ENCODE measurements at regions not wholly inside any gene's neighbourhood (a gene's known extent, or its start where the extent isn't known, plus 50 kb on each side); places are given as distances from the start of the nearest gene placed in this dataset.

DNA sequence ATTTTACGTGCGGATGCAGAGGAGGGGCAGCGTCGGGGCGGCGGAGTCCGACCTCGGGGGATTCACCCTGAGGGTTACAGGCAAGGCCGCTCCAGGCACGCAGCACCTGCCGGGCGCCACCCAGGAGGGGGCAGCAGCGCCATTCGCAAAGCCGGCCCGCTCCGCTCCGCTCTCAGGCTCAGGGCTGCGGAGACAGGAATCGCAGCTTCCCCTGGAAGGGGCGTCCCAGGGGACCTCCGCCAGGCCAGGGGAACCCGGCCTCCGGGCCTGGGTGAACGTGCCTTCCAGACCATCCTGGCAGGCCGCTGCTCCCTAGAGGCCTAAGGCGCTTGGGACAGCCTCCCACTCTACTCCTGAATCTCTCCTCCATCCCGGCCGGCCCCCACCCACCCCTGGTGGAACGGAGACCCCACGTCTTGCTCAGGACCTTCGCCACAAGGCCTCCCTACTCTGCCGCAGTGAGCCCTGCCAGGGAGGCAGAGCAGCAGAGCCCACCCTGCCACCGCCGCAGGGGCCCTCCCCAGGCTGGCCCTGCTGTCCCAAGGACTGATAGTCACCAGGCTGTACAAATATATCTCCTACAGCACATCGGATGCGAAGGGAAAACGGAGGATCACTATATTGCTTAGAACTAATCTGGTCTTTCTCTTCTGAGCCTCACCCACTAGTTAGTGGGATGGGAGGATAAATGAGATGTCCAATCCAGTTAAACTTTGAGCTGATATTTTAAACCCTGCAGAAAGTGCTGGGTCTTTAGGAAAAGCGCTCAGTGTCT lies 115.0 kb downstream of the SMIM20 start (continued):
- TF ChIP-seq, protein P1, sequence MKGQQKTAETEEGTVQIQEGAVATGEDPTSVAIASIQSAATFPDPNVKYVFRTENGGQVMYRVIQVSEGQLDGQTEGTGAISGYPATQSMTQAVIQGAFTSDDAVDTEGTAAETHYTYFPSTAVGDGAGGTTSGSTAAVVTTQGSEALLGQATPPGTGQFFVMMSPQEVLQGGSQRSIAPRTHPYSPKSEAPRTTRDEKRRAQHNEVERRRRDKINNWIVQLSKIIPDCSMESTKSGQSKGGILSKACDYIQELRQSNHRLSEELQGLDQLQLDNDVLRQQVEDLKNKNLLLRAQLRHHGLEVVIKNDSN (IDR thresholded peaks at IDR 0.05; ENCODE audit: borderline replicate concordance, extremely low read length, insufficient read depth, low read depth, low read length) = no peak
- TF ChIP-seq MEF2B (IDR thresholded peaks at IDR 0.05; ENCODE audit: partially characterized antibody, poor library complexity, severe bottlenecking) = peak; percentile 89
- TF ChIP-seq GATAD2B (conservative IDR thresholded peaks at IDR 0.05; ENCODE audit: low read depth) = peak; percentile 40; the same call in 1 of the 2 replicates
- TF ChIP-seq, protein P2, sequence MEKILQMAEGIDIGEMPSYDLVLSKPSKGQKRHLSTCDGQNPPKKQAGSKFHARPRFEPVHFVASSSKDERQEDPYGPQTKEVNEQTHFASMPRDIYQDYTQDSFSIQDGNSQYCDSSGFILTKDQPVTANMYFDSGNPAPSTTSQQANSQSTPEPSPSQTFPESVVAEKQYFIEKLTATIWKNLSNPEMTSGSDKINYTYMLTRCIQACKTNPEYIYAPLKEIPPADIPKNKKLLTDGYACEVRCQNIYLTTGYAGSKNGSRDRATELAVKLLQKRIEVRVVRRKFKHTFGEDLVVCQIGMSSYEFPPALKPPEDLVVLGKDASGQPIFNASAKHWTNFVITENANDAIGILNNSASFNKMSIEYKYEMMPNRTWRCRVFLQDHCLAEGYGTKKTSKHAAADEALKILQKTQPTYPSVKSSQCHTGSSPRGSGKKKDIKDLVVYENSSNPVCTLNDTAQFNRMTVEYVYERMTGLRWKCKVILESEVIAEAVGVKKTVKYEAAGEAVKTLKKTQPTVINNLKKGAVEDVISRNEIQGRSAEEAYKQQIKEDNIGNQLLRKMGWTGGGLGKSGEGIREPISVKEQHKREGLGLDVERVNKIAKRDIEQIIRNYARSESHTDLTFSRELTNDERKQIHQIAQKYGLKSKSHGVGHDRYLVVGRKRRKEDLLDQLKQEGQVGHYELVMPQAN (conservative IDR thresholded peaks at IDR 0.05) = no peak
- TF ChIP-seq CREM (IDR thresholded peaks at IDR 0.05; ENCODE audit: low read depth) = no peak
- no peak for TF ChIP-seq EGR1 (IDR thresholded peaks at IDR 0.05; ENCODE audit: borderline replicate concordance in 1 of 2, low read depth in 2 of 2, low read length in 2 of 2)
- TF ChIP-seq ZNF217 (IDR thresholded peaks at IDR 0.05) = no peak
- TF ChIP-seq ASH2L (IDR thresholded peaks at IDR 0.05; ENCODE audit: borderline replicate concordance, low read depth) = no peak
- TF ChIP-seq MYC (IDR thresholded peaks at IDR 0.05; ENCODE audit: insufficient read depth, insufficient read length, insufficient replicate concordance, low read length, severe bottlenecking) = no peak
- TF ChIP-seq NFYA (IDR thresholded peaks at IDR 0.05; ENCODE audit: borderline replicate concordance, low read depth, low read length) = no peak
- TF ChIP-seq, protein P3, sequence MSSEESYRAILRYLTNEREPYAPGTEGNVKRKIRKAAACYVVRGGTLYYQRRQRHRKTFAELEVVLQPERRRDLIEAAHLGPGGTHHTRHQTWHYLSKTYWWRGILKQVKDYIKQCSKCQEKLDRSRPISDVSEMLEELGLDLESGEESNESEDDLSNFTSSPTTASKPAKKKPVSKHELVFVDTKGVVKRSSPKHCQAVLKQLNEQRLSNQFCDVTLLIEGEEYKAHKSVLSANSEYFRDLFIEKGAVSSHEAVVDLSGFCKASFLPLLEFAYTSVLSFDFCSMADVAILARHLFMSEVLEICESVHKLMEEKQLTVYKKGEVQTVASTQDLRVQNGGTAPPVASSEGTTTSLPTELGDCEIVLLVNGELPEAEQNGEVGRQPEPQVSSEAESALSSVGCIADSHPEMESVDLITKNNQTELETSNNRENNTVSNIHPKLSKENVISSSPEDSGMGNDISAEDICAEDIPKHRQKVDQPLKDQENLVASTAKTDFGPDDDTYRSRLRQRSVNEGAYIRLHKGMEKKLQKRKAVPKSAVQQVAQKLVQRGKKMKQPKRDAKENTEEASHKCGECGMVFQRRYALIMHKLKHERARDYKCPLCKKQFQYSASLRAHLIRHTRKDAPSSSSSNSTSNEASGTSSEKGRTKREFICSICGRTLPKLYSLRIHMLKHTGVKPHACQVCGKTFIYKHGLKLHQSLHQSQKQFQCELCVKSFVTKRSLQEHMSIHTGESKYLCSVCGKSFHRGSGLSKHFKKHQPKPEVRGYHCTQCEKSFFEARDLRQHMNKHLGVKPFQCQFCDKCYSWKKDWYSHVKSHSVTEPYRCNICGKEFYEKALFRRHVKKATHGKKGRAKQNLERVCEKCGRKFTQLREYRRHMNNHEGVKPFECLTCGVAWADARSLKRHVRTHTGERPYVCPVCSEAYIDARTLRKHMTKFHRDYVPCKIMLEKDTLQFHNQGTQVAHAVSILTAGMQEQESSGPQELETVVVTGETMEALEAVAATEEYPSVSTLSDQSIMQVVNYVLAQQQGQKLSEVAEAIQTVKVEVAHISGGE (CRISPR knock-in tag; IDR thresholded peaks at IDR 0.05) = no peak
- TF ChIP-seq SP1 (IDR thresholded peaks at IDR 0.05; ENCODE audit: low read depth, low read length) = no peak
- TF ChIP-seq LARP7 (IDR thresholded peaks at IDR 0.05) = peak; percentile 58; the same call in 1 of the 2 replicates
- TF ChIP-seq MEF2A (IDR thresholded peaks at IDR 0.05; ENCODE audit: insufficient read depth, low read depth, low read length) = no peak
- TF ChIP-seq ATF7 (IDR thresholded peaks at IDR 0.05; ENCODE audit: low read depth) = no peak
- TF ChIP-seq, protein P4, sequence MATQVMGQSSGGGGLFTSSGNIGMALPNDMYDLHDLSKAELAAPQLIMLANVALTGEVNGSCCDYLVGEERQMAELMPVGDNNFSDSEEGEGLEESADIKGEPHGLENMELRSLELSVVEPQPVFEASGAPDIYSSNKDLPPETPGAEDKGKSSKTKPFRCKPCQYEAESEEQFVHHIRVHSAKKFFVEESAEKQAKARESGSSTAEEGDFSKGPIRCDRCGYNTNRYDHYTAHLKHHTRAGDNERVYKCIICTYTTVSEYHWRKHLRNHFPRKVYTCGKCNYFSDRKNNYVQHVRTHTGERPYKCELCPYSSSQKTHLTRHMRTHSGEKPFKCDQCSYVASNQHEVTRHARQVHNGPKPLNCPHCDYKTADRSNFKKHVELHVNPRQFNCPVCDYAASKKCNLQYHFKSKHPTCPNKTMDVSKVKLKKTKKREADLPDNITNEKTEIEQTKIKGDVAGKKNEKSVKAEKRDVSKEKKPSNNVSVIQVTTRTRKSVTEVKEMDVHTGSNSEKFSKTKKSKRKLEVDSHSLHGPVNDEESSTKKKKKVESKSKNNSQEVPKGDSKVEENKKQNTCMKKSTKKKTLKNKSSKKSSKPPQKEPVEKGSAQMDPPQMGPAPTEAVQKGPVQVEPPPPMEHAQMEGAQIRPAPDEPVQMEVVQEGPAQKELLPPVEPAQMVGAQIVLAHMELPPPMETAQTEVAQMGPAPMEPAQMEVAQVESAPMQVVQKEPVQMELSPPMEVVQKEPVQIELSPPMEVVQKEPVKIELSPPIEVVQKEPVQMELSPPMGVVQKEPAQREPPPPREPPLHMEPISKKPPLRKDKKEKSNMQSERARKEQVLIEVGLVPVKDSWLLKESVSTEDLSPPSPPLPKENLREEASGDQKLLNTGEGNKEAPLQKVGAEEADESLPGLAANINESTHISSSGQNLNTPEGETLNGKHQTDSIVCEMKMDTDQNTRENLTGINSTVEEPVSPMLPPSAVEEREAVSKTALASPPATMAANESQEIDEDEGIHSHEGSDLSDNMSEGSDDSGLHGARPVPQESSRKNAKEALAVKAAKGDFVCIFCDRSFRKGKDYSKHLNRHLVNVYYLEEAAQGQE (IDR thresholded peaks at IDR 0.05; ENCODE audit: low read depth, low read length) = no peak
- TF ChIP-seq, protein P5, sequence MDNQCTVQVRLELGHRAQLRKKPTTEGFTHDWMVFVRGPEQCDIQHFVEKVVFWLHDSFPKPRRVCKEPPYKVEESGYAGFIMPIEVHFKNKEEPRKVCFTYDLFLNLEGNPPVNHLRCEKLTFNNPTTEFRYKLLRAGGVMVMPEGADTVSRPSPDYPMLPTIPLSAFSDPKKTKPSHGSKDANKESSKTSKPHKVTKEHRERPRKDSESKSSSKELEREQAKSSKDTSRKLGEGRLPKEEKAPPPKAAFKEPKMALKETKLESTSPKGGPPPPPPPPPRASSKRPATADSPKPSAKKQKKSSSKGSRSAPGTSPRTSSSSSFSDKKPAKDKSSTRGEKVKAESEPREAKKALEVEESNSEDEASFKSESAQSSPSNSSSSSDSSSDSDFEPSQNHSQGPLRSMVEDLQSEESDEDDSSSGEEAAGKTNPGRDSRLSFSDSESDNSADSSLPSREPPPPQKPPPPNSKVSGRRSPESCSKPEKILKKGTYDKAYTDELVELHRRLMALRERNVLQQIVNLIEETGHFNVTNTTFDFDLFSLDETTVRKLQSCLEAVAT (IDR thresholded peaks at IDR 0.05) = no peak
